Ishikawa (cell line): ENCODE measurements at regions not wholly inside any gene's neighbourhood (a gene's known extent, or its start where the extent isn't known, plus 50 kb on each side); places are given as distances from the start of the nearest gene placed in this dataset.

Experiments used
- EP300 ChIP-seq: IDR thresholded peaks from 2 replicates; pipeline ENCODE4 v1.6.1; 2012; ENCODE audit warnings: borderline replicate concordance
- YY1 ChIP-seq: IDR thresholded peaks from 2 replicates; pipeline ENCODE4 v1.6.1; 2012; ENCODE audit warnings: low read depth
- TF ChIP-seq, protein P1 (sequence below): IDR thresholded peaks from 2 replicates; pipeline ENCODE4 v1.6.1; 2012
- TF ChIP-seq, protein P2 (sequence below): IDR thresholded peaks from 2 replicates; pipeline ENCODE4 v1.6.1; 2012; ENCODE audit warnings: low read depth, mild to moderate bottlenecking

DNA sequence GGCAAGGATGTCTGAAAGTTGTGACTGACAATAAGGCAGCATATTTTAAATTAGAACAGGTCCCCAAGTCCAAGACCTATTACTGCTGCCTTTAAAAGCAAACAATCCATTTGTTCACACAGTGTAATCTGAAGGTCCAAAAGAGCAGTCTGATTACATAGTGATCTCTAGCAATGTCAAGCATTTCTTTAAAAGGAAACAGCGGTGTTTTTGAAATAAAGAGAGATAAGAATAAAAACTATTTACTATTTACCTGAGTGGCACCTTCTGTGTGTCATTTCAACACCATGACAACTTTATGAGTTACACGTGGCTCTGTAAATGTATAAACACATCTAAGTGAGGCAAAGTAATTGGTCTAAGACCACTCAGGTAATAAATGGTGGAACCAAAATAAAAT lies 1009.9 kb upstream of the CNTNAP5 start:
- TF ChIP-seq YY1 (no peak), EP300 (no peak)
- TF ChIP-seq, protein P1, sequence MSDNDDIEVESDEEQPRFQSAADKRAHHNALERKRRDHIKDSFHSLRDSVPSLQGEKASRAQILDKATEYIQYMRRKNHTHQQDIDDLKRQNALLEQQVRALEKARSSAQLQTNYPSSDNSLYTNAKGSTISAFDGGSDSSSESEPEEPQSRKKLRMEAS, result no peak
- TF ChIP-seq, protein P2, sequence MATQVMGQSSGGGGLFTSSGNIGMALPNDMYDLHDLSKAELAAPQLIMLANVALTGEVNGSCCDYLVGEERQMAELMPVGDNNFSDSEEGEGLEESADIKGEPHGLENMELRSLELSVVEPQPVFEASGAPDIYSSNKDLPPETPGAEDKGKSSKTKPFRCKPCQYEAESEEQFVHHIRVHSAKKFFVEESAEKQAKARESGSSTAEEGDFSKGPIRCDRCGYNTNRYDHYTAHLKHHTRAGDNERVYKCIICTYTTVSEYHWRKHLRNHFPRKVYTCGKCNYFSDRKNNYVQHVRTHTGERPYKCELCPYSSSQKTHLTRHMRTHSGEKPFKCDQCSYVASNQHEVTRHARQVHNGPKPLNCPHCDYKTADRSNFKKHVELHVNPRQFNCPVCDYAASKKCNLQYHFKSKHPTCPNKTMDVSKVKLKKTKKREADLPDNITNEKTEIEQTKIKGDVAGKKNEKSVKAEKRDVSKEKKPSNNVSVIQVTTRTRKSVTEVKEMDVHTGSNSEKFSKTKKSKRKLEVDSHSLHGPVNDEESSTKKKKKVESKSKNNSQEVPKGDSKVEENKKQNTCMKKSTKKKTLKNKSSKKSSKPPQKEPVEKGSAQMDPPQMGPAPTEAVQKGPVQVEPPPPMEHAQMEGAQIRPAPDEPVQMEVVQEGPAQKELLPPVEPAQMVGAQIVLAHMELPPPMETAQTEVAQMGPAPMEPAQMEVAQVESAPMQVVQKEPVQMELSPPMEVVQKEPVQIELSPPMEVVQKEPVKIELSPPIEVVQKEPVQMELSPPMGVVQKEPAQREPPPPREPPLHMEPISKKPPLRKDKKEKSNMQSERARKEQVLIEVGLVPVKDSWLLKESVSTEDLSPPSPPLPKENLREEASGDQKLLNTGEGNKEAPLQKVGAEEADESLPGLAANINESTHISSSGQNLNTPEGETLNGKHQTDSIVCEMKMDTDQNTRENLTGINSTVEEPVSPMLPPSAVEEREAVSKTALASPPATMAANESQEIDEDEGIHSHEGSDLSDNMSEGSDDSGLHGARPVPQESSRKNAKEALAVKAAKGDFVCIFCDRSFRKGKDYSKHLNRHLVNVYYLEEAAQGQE, result no peak
